ENCODE measurements at regions not wholly inside any gene's neighbourhood (a gene's known extent, or its start where the extent isn't known, plus 50 kb on each side); places are given as distances from the start of the nearest gene placed in this dataset.

GRCh38 chr5:28386712-28387111 is 1348.3 kb upstream of the CDH9 start:
- Histone ChIP-seq H2AFZ (ENCODE audit: low read length) (no peak overlapping the region), H3K9me2 (ENCODE audit: insufficient read depth, low read length) (no peaks in the 10 kb centered on the region), H3K4me1 (ENCODE audit: insufficient read depth, low read length, poor library complexity, severe bottlenecking) (no peaks in the 10 kb centered on the region), H3K4me2 (ENCODE audit: low read length) (no peak overlapping the region), H3K79me2 (ENCODE audit: insufficient read depth, low read depth, low read length) (no peaks in the 10 kb centered on the region), H3K27ac (ENCODE audit: low read depth, low read length, poor library complexity, severe bottlenecking) (no peak overlapping the region), H4K20me1 (ENCODE audit: insufficient read depth, low read length) (no peaks in the 10 kb centered on the region), H3K9me3 (ENCODE audit: low read length) (no peaks in the 10 kb centered on the region), H3K4me3 (ENCODE audit: low read depth, low read length, poor library complexity, severe bottlenecking) (no peak overlapping the region), H3K36me3 (ENCODE audit: insufficient read depth, low read length) (no peaks in the 10 kb centered on the region)
- TF ChIP-seq EZH2phosphoT487 (IDR thresholded peaks at IDR 0.05; ENCODE audit: borderline replicate concordance, low read depth, low read length), result no peak
- TF ChIP-seq CTCF (conservative IDR thresholded peaks at IDR 0.05; ENCODE audit: low read length), result no peak
- ChIA-PET CTCF (ENCODE audit: unreplicated experiment) (no interaction called here), POLR2A (no interaction called here)
- no peak for DNase-seq (ENCODE audit: low spot score)
- no TSS peak for BruUV-seq (replicated peaks)
- intact Hi-C loops (cut with micrococcal nuclease; ENCODE audit: unreplicated experiment), result no loop called here

GRCh38 chr5:28380167-28380566 is 1341.8 kb upstream of the CDH9 start:
- no peaks in the 10 kb centered on the region for H3K9me2 ChIP-seq (ENCODE audit: insufficient read depth, low read length)
- BruUV-seq (replicated peaks), result no TSS peak
- H3K27ac ChIP-seq (ENCODE audit: low read depth, low read length, poor library complexity, severe bottlenecking), result no peak overlapping the region

More at GRCh38 chr5:28380167-28380566, 1341.8 kb upstream of the CDH9 start:
- intact Hi-C loops (cut with micrococcal nuclease; ENCODE audit: unreplicated experiment), result no loop called here
- Histone ChIP-seq H3K79me2 (ENCODE audit: insufficient read depth, low read depth, low read length) (no peaks in the 10 kb centered on the region), H3K36me3 (ENCODE audit: insufficient read depth, low read length) (no peaks in the 10 kb centered on the region), H3K4me3 (ENCODE audit: low read depth, low read length, poor library complexity, severe bottlenecking) (no peak overlapping the region), H2AFZ (ENCODE audit: low read length) (no peak overlapping the region), H3K4me2 (ENCODE audit: low read length) (no peak overlapping the region), H3K4me1 (ENCODE audit: insufficient read depth, low read length, poor library complexity, severe bottlenecking) (no peaks in the 10 kb centered on the region), H3K9me3 (ENCODE audit: low read length) (0 out of 2 replicates have a peak, but pooled peaks cover 4% of the 10 kb centered on the region), H4K20me1 (ENCODE audit: insufficient read depth, low read length) (no peaks in the 10 kb centered on the region)
- CTCF ChIA-PET (ENCODE audit: unreplicated experiment), result no interaction called here
- DNase-seq (ENCODE audit: low spot score), result no peak
- no peak for TF ChIP-seq EZH2phosphoT487 (IDR thresholded peaks at IDR 0.05; ENCODE audit: borderline replicate concordance, low read depth, low read length)
- no peak for TF ChIP-seq CTCF (conservative IDR thresholded peaks at IDR 0.05; ENCODE audit: low read length)
- POLR2A ChIA-PET, result no interaction called here

All from OCI-LY7 (cell line).